ENCODE measurements at regions not wholly inside any gene's neighbourhood (a gene's known extent, or its start where the extent isn't known, plus 50 kb on each side); places are given as distances from the start of the nearest gene placed in this dataset.

- TF ChIP-seq CTCF (IDR thresholded peaks at IDR 0.05; ENCODE audit: low read depth, low read length): no peak
- in situ Hi-C loops (cut with HindIII; ENCODE audit: low sequenced_read_pairs): no loop called here
- no peak overlapping the region for H3K4me3 ChIP-seq (ENCODE audit: low read depth, low read length)
- DNase-seq (ENCODE audit: low read depth, low spot score): peak; percentile 41
These were observed 325.5 kb downstream of the SFMBT2 start for GRCh38 chr10:7085147-7085912.

GRCh38 chr10:7084280-7085005 is 326.4 kb downstream of the SFMBT2 start:
- no peak for TF ChIP-seq CTCF (IDR thresholded peaks at IDR 0.05; ENCODE audit: low read depth, low read length)
- no peak overlapping the region for H3K4me3 ChIP-seq (ENCODE audit: low read depth, low read length)
- peak; percentile 15 for DNase-seq (ENCODE audit: low read depth, low spot score)
- in situ Hi-C loops (cut with HindIII; ENCODE audit: low sequenced_read_pairs): no loop called here

- DNase-seq (ENCODE audit: low read depth, low spot score): no peak
- in situ Hi-C loops (cut with HindIII; ENCODE audit: low sequenced_read_pairs): no loop called here
- TF ChIP-seq CTCF (IDR thresholded peaks at IDR 0.05; ENCODE audit: low read depth, low read length): no peak
- no peak overlapping the region for H3K4me3 ChIP-seq (ENCODE audit: low read depth, low read length)
These were observed 327.9 kb downstream of the SFMBT2 start for GRCh38 chr10:7082967-7083366.

GRCh38 chr10:7077880-7078279 is 333.0 kb downstream of the SFMBT2 start:
- no peak for DNase-seq (ENCODE audit: low read depth, low spot score)
- no peak overlapping the region for H3K4me3 ChIP-seq (ENCODE audit: low read depth, low read length)
- TF ChIP-seq CTCF (IDR thresholded peaks at IDR 0.05; ENCODE audit: low read depth, low read length): no peak
- in situ Hi-C loops (cut with HindIII; ENCODE audit: low sequenced_read_pairs): no loop called here

- no peak for DNase-seq (ENCODE audit: low read depth, low spot score)
- TF ChIP-seq CTCF (IDR thresholded peaks at IDR 0.05; ENCODE audit: low read depth, low read length): no peak
- in situ Hi-C loops (cut with HindIII; ENCODE audit: low sequenced_read_pairs): no loop called here
These were observed 335.0 kb downstream of the SFMBT2 start for GRCh38 chr10:7075851-7076250.

GRCh38 chr10:7075110-7075509 is 335.7 kb downstream of the SFMBT2 start:
- TF ChIP-seq CTCF (IDR thresholded peaks at IDR 0.05; ENCODE audit: low read depth, low read length): no peak
- DNase-seq (ENCODE audit: low read depth, low spot score): no peak
- in situ Hi-C loops (cut with HindIII; ENCODE audit: low sequenced_read_pairs): no loop called here
- H3K4me3 ChIP-seq (ENCODE audit: low read depth, low read length): no peak overlapping the region

More at GRCh38 chr10:7075851-7076250, 335.0 kb downstream of the SFMBT2 start:
- no peak overlapping the region for H3K4me3 ChIP-seq (ENCODE audit: low read depth, low read length)

Data from astrocyte of the spinal cord (primary cell).